ENCODE measurements at regions not wholly inside any gene's neighbourhood (a gene's known extent, or its start where the extent isn't known, plus 50 kb on each side); places are given as distances from the start of the nearest gene placed in this dataset.

- Histone ChIP-seq H3K4me1 (no peaks in the 10 kb centered on the region), H3K27me3 (no peaks in the 10 kb centered on the region), H3K36me3 (no peaks in the 10 kb centered on the region), H3K4me3 (no peak overlapping the region), H3K27ac (no peak overlapping the region), H3K9me3 (no peaks in the 10 kb centered on the region)
- no peak for TF ChIP-seq POLR2A (IDR thresholded peaks at IDR 0.05)
- TF ChIP-seq CTCF (IDR thresholded peaks at IDR 0.05) = no peak
- intact Hi-C loops (cut with DNase I) = no loop called here
- 46% methylated on average over 2 of the region's 6 CpGs for WGBS (ENCODE audit: insufficient coverage, low coverage, low lambda C conversion rate, missing lambda C conversion rate)
- ATAC-seq (no peak), DNase-seq (no peak)
Observed at GRCh38 chr14:94706133-94706532, 63.8 kb downstream of the GSC start.

- H3K4me3 ChIP-seq = no peak overlapping the region
- no peaks in the 10 kb centered on the region for H3K36me3 ChIP-seq
- intact Hi-C loops (cut with DNase I) = no loop called here
- H3K4me1 ChIP-seq = no peaks in the 10 kb centered on the region
- no peaks in the 10 kb centered on the region for H3K27me3 ChIP-seq
- WGBS (ENCODE audit: insufficient coverage, low coverage, low lambda C conversion rate, missing lambda C conversion rate) = 66% methylated on average over 2 of the region's 2 CpGs
- TF ChIP-seq CTCF (IDR thresholded peaks at IDR 0.05) (no peak), POLR2A (IDR thresholded peaks at IDR 0.05) (no peak)
- no peak overlapping the region for H3K27ac ChIP-seq
- DNase-seq (no peak), ATAC-seq (no peak)
- no peaks in the 10 kb centered on the region for H3K9me3 ChIP-seq
Observed at GRCh38 chr14:94702629-94703028, 67.3 kb downstream of the GSC start.

GRCh38 chr14:94701861-94702370 lies 68.0 kb downstream of the GSC start:
- no peak for ATAC-seq
- DNase-seq = no peak
- no peak overlapping the region for H3K4me3 ChIP-seq
- 59% methylated on average over 2 of the region's 3 CpGs for WGBS (ENCODE audit: insufficient coverage, low coverage, low lambda C conversion rate, missing lambda C conversion rate)
- H3K36me3 ChIP-seq = no peaks in the 10 kb centered on the region
- H3K27ac ChIP-seq = no peak overlapping the region
- no peaks in the 10 kb centered on the region for H3K27me3 ChIP-seq
- intact Hi-C loops (cut with DNase I) = no loop called here
- no peaks in the 10 kb centered on the region for H3K9me3 ChIP-seq
- no peaks in the 10 kb centered on the region for H3K4me1 ChIP-seq
- no peak for TF ChIP-seq POLR2A (IDR thresholded peaks at IDR 0.05)
- no peak for TF ChIP-seq CTCF (IDR thresholded peaks at IDR 0.05)

- no peak for TF ChIP-seq POLR2A (IDR thresholded peaks at IDR 0.05)
- no peak for TF ChIP-seq CTCF (IDR thresholded peaks at IDR 0.05)
- WGBS (ENCODE audit: insufficient coverage, low coverage, low lambda C conversion rate, missing lambda C conversion rate) = 26% methylated on average over 4 of the region's 8 CpGs
Observed at GRCh38 chr14:94700336-94700735, 69.6 kb downstream of the GSC start.

GRCh38 chr14:94699831-94700230 lies 70.1 kb downstream of the GSC start:
- H3K4me1 ChIP-seq = no peaks in the 10 kb centered on the region
- H3K4me3 ChIP-seq = no peak overlapping the region
- ATAC-seq (no peak), DNase-seq (no peak)
- no peak overlapping the region for H3K27ac ChIP-seq
- no peaks in the 10 kb centered on the region for H3K9me3 ChIP-seq
- no peaks in the 10 kb centered on the region for H3K27me3 ChIP-seq
- no peaks in the 10 kb centered on the region for H3K36me3 ChIP-seq
- TF ChIP-seq CTCF (IDR thresholded peaks at IDR 0.05) (no peak), POLR2A (IDR thresholded peaks at IDR 0.05) (no peak)
- intact Hi-C loops (cut with DNase I) = no loop called here
- 11% methylated on average over 6 of the region's 9 CpGs for WGBS (ENCODE audit: insufficient coverage, low coverage, low lambda C conversion rate, missing lambda C conversion rate)

More at GRCh38 chr14:94700336-94700735, 69.6 kb downstream of the GSC start:
- ATAC-seq = no peak
- H3K9me3 ChIP-seq = no peaks in the 10 kb centered on the region
- no peak overlapping the region for H3K4me3 ChIP-seq
- H3K36me3 ChIP-seq = no peaks in the 10 kb centered on the region
- intact Hi-C loops (cut with DNase I) = no loop called here
- no peak overlapping the region for H3K27ac ChIP-seq
- no peaks in the 10 kb centered on the region for H3K27me3 ChIP-seq
- H3K4me1 ChIP-seq = no peaks in the 10 kb centered on the region
- DNase-seq = no peak
